ENCODE measurements at regions not wholly inside any gene's neighbourhood (a gene's known extent, or its start where the extent isn't known, plus 50 kb on each side); places are given as distances from the start of the nearest gene placed in this dataset.
A peak's percentile ranks its signal among the peaks of the same experiment; 100 is the strongest.
"Not testable (repeated sequence)": the region's sequence is repeated elsewhere in the genome, so short reads cannot be mapped to it uniquely, and the experiment has no call there.

DNA sequence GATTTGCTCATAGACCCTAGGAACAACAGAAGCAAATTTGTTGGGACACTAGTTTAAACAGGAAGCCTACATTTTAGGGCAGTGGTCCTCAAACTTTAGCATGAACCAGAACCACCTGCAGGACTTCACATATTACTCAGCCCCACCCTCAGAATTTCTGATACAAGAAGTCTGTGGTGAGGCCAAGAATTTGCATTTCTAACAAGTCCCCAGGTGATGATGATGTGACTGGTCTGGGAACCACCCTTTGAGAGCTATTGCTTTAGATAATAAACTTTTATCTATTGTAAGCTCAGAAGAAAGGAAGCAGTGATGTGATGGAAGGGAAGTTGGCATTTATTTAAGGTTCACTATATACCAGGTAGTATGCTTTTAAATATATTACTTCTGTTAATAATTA lies 194.0 kb downstream of the FAM181B start:
- no peak for DNase-seq (ENCODE audit: low read depth, low spot score)
- no peak overlapping the region for H3K27ac ChIP-seq

DNA sequence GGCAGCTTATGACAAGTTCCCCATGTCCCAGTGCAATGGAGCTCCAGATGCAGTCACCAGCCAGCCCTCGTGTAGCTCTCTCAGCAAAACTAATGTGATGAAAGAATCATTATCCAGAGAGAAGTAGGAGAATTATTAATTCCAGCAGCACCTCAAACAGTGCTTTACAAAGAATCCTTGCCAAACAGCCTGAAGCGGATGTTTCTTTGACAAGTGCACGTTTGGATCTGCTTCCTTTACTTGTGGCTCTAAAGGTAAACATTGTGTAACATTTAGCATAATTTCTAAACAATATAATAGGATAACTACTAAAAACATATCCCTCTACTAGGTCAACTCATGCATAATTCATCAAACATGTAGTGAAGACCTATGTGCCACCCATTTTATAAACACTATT lies 197.0 kb downstream of the FAM181B start:
- no peak overlapping the region for H3K27ac ChIP-seq
- peak; percentile 27 for DNase-seq (ENCODE audit: low read depth, low spot score)

GRCh38 chr11:82533628-82534327 lies 199.9 kb downstream of the FAM181B start:
- peak; percentile 34 for DNase-seq (ENCODE audit: low read depth, low spot score)
- H3K27ac ChIP-seq: peak overlapping the region; percentile 12

DNA sequence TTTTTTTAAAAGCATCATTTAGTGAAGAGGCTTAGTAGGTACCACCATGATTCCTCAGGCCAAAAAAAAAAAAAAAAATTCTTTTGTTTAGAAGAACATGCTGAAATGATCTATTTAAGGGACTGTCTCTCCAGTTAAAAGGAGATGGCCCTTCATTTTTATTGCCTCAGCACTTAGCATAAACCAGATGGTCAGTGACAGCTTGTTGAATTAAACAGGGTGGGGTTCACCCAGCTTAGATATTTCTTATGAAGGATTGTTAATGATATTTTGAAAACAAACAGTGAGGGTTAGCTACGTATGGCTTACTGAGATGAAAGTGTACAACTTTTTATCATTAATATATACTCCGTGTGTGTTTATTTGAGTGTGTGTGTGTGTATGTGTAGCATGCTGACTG lies 203.7 kb downstream of the FAM181B start:
- no peak for DNase-seq (ENCODE audit: low read depth, low spot score)
- no peak overlapping the region for H3K27ac ChIP-seq

DNA sequence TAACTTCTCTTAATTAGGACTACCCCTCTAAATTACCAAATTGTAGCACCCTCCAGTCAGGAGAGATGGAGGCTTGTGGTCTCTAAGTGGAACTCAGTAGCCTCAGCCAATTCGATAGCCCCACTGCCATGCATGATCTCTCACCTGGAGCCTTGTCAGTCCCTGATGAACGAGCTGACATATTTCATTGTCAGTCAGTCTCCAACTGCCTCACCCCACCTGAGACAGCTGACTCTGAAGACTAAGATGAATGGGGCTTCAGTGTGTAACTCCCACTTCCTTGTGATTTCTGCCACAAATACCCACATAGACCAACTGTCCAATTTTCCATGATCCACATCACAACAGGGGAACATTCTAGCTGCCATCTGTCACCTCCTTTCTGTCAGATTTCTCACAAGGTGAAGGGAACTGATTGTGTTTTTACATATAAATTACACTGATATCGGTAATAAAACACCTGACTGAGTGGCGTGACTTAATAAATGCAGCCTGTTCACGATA lies 206.5 kb downstream of the FAM181B start:
- no peak overlapping the region for H3K27ac ChIP-seq
- DNase-seq (ENCODE audit: low read depth, low spot score): no peak

- DNase-seq (ENCODE audit: low read depth, low spot score): no peak
Measured at GRCh38 chr11:82523141-82523540, 210.5 kb downstream of the FAM181B start.

DNA sequence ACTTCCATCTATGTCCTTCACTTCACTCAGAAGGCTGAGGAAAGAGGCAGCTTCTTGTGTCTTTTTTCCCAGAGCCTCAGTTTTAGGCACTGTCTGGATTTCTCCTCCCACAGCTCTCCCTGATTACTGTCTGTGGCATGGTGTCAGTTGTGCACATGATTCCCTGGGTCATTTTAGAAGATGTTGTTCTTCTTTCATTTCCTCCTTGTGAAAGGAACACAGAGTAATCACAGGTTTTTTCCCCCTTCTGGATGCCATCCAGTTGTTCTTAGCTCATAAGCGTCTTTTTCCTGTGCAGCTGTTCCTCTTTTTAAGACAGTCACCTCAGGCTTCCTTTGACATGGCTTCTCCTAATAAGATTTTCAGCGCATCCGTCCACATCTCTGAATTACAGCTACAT lies 212.2 kb downstream of the FAM181B start:
- no peak overlapping the region for H3K27ac ChIP-seq
- DNase-seq (ENCODE audit: low read depth, low spot score): no peak

More at GRCh38 chr11:82523141-82523540, 210.5 kb downstream of the FAM181B start:
- H3K27ac ChIP-seq: no peak overlapping the region

GRCh38 chr11:82507288-82507687 lies 226.4 kb downstream of the FAM181B start:
- no peak overlapping the region for H3K27ac ChIP-seq
- no peak for DNase-seq (ENCODE audit: low read depth, low spot score)

DNA sequence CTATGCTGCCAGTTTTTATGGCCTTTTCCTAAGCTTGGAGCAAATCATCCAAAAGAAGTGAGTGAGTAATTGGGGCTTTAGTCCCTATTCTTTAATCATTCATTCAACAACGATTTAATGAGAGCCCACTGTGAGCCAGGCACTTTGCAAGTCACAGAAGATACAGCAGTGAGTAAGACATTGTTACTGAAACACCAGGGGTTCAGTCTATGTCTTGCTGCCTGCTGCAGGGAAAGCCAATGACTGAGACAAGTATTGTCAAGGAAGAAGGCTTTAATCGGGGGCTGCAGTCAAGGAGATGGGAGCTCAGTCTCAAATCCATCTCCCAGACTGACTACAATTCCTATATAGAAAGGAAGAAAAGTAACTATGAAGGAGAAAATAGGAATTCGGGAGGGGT lies 228.3 kb downstream of the FAM181B start:
- no peak overlapping the region for H3K27ac ChIP-seq
- DNase-seq (ENCODE audit: low read depth, low spot score): no peak

GRCh38 chr11:82501174-82501573 lies 232.5 kb downstream of the FAM181B start:
- not testable (repeated sequence) for H3K27ac ChIP-seq; DNase-seq (ENCODE audit: low read depth, low spot score)

GRCh38 chr11:82494988-82495432 lies 238.7 kb downstream of the FAM181B start:
- H3K27ac ChIP-seq: no peak overlapping the region
- DNase-seq (ENCODE audit: low read depth, low spot score): peak; percentile 24

- DNase-seq (ENCODE audit: low read depth, low spot score): no peak
Measured at GRCh38 chr11:82474876-82475275, 258.8 kb downstream of the FAM181B start.

GRCh38 chr11:82465481-82465880 lies 268.2 kb downstream of the FAM181B start:
- DNase-seq (ENCODE audit: low read depth, low spot score): no peak
- no peak overlapping the region for H3K27ac ChIP-seq

More at GRCh38 chr11:82474876-82475275, 258.8 kb downstream of the FAM181B start:
- H3K27ac ChIP-seq: no peak overlapping the region

GRCh38 chr11:82462608-82463242 lies 270.9 kb downstream of the FAM181B start:
- H3K27ac ChIP-seq: no peak overlapping the region
- DNase-seq (ENCODE audit: low read depth, low spot score): no peak

DNA sequence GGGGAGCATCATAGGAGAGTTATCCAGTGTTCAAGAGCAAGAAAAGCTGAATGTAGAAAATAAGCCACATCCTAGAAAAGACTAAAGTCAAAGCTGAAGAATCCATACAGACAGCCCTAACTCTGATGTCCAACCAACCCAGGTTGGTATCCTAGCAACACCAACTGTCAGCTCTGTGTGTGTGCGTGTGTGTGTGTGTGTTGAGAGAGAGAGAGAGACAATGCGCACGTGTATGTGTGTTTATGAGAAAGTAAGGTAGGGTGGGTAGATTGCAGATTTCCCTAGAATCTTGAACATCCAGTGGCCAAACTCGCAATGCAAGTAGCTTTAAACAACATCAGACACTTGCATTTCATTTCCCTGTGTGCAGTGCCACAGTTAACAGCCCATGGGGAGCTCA lies 274.9 kb downstream of the FAM181B start:
- DNase-seq (ENCODE audit: low read depth, low spot score): no peak
- no peak overlapping the region for H3K27ac ChIP-seq

- no peak overlapping the region for H3K27ac ChIP-seq
- no peak for DNase-seq (ENCODE audit: low read depth, low spot score)
Measured at GRCh38 chr11:82458147-82458546, 275.5 kb downstream of the FAM181B start.

DNA sequence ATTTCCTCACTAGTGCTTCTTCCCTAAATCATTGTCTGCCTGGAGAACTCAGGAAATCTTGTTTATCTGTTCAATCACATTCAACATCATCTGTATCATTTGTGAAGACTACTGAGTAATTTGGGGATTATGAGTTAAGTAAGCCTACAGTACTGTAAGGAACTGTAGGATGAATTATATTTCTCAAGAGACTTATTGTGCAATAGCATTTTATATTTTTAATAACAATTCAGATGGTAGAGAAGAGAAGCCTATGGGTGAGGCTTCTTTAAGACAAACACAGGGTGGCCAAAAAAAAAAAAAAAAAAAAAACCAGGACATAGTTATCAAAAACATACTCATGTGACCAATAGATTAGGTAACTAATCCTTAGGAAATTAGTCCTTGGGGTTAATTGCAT lies 282.7 kb downstream of the FAM181B start:
- no peak for DNase-seq (ENCODE audit: low read depth, low spot score)
- H3K27ac ChIP-seq: no peak overlapping the region

DNA sequence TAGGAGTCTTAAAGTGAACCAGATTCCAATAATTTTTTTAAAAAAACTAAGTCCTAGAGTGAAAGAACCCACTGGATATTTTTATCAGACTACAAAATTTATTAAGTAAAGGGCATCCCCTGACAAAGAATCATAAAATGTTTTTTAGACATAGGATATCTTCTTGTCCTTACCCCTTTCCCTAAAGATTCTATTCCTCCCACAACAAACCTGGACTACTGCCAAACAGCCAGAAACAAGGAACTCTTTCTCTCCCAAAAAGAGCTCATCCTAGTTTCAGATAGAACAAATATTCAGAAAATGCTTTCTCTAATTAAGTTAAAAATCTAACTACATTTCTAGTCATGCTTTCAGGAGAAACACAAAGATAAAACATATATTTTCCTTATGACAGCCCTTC lies 327.1 kb downstream of the FAM181B start:
- H3K27ac ChIP-seq: no peak overlapping the region

DNA sequence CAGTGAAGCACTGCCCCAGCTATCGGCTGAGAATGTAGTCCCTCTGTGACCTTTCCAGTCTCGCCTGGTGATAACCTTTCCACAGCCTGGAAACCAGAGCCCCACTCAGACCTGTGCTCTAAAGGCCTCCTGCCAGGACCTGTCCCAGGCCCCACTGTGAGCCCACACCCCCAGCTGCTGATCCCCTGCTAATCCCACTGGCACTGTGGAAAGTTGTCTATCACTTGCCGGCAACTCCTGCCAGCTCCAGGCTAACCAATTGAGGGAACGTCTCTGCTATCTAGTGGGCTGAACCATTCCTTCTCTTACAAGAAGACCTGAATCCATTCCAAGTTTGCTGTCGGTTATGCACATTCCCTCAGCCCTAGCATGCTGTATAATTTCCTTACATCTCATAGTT lies 328.2 kb downstream of the FAM181B start:
- no peak for DNase-seq (ENCODE audit: low read depth, low spot score)
- H3K27ac ChIP-seq: no peak overlapping the region

More for the DNA sequence above, 327.1 kb downstream of the FAM181B start:
- DNase-seq (ENCODE audit: low read depth, low spot score): no peak

GRCh38 chr11:82404981-82405380 lies 328.7 kb downstream of the FAM181B start:
- no peak for DNase-seq (ENCODE audit: low read depth, low spot score)
- no peak overlapping the region for H3K27ac ChIP-seq

- no peak overlapping the region for H3K27ac ChIP-seq
- DNase-seq (ENCODE audit: low read depth, low spot score): no peak
Measured at GRCh38 chr11:82403640-82404305, 329.9 kb downstream of the FAM181B start.
